Mammary epithelial cell (primary cell): ENCODE measurements at regions not wholly inside any gene's neighbourhood (a gene's known extent, or its start where the extent isn't known, plus 50 kb on each side); places are given as distances from the start of the nearest gene placed in this dataset.

Source experiments
- CTCF ChIP-seq, 2 donors: IDR thresholded peaks in 1 of 2; conservative IDR thresholded peaks in 1 of 2; 2 replicates each; pipeline ENCODE4 v1.5.1; 2011 to 2012; ENCODE audit warnings: inconsistent platforms in 2 of 2, low read length in 2 of 2, mild to moderate bottlenecking in 2 of 2, control low read depth in 1 of 2, low read depth in 1 of 2; ENCODE audit not compliant: insufficient read depth in 1 of 2; ENCODE audit errors: extremely low read depth in 1 of 2
- EZH2 ChIP-seq: IDR thresholded peaks from 2 replicates; pipeline ENCODE4 v1.6.1; 2012; ENCODE audit warnings: low read length, inconsistent platforms, borderline replicate concordance

GRCh38 chr1:232305050-232305449, 324.9 kb downstream of the SIPA1L2 start:
- no peak for TF ChIP-seq CTCF (conservative IDR thresholded peaks at IDR 0.05 in 1 of 2, IDR thresholded peaks at IDR 0.05 in 1 of 2; ENCODE audit: extremely low read depth in 1 of 2, insufficient read depth in 1 of 2, low read depth in 1 of 2, low read length in 2 of 2)
- no peak for TF ChIP-seq EZH2
